Endothelial cell of umbilical vein (primary cell): ENCODE measurements at regions not wholly inside any gene's neighbourhood (a gene's known extent, or its start where the extent isn't known, plus 50 kb on each side); places are given as distances from the start of the nearest gene placed in this dataset.

Experiments
- BruUV-seq: library from RNA; stranded (reverse); fragments of 400-500 nt; replicated peaks from 2 replicates; lab custom pipeline; 2021; lab: Mats Ljungman, UMichigan
- CTCF ChIA-PET: fragments of 300-600, 350-600 bp; sonication (Branson Sonifier 250); formaldehyde crosslinking; loops from one replicate; lab custom pipeline; 2021; ENCODE audit warnings: antibody characterized with exemption, inconsistent platforms; lab: Charles Lee
- POLR2A ChIA-PET: fragments of 300-600, 350-600 bp; sonication (Branson Sonifier 250); formaldehyde crosslinking; loops from one replicate; lab custom pipeline; 2021; ENCODE audit warnings: antibody characterized with exemption, inconsistent platforms; lab: Charles Lee
- DNase-seq: peaks from one replicate; pipeline ENCODE4 v3.0.0-alpha.2; 2011; ENCODE audit warnings: low read depth, low spot score
- FAIRE-seq: peaks from 2 replicates; lab custom pipeline; 2011; peaks lifted over from hg19 to GRCh38; lab: Jason Lieb, UNC
- H2AFZ ChIP-seq: 2 replicates; pipeline ENCODE4 v1.6.0; 2012; ENCODE audit warnings: low read depth, low read length, control low read depth, inconsistent platforms
- H3K27ac ChIP-seq: 2 replicates; pipeline ENCODE4 v1.5.1; 2011; ENCODE audit warnings: low read depth, mild to moderate bottlenecking, control low read depth, low read length, moderate library complexity; ENCODE audit not compliant: insufficient read depth
- H3K27me3 ChIP-seq, 2 experiments: 2 replicates each; pipeline versions ENCODE4 v1.6.0 to v1.6.1; 2011; ENCODE audit warnings: low read length in 2 of 2, mixed read lengths in 1 of 2; ENCODE audit not compliant: control insufficient read depth in 2 of 2, insufficient read depth in 2 of 2
- H3K36me3 ChIP-seq, 2 experiments: 2 replicates in 1 of 2; 3 replicates in 1 of 2; pipeline ENCODE4 v1.5.1; 2011; ENCODE audit warnings: low read length in 2 of 2, mild to moderate bottlenecking in 1 of 2, moderate library complexity in 1 of 2; ENCODE audit not compliant: control insufficient read depth in 2 of 2, insufficient read depth in 2 of 2; ENCODE audit errors: extremely low read depth in 1 of 2
- H3K4me1 ChIP-seq: 3 replicates; pipeline ENCODE4 v1.5.1; 2011; ENCODE audit warnings: mild to moderate bottlenecking, low read length; ENCODE audit not compliant: control insufficient read depth, insufficient read depth; ENCODE audit errors: extremely low read depth
- H3K4me2 ChIP-seq: 2 replicates; pipeline ENCODE4 v1.6.1; 2011; ENCODE audit warnings: low read length, control low read depth, mixed read lengths; ENCODE audit not compliant: insufficient read depth
- H3K4me3 ChIP-seq, 3 experiments: fragments of 200-600 bp in 1 of 3; sonication (generic), shearing (Covaris generic) in 1 of 3; replicated peaks in 1 of 3; 2 replicates each; pipeline ENCODE4 v1.5.1; 2011 to 2016; ENCODE audit warnings: control low read depth in 3 of 3, low read length in 3 of 3, mild to moderate bottlenecking in 2 of 3, inconsistent platforms in 1 of 3, low read depth in 1 of 3, moderate library complexity in 1 of 3; ENCODE audit not compliant: insufficient read depth in 1 of 3
- H3K79me2 ChIP-seq: 2 replicates; pipeline ENCODE4 v1.6.0; 2012; ENCODE audit warnings: low read length, inconsistent platforms; ENCODE audit not compliant: control insufficient read depth, insufficient read depth
- H3K9ac ChIP-seq: replicated peaks from 2 replicates; pipeline ENCODE3; 2011; ENCODE audit warnings: low read length, control low read depth; ENCODE audit not compliant: insufficient read depth; ENCODE audit errors: extremely low read depth
- H3K9me1 ChIP-seq: replicated peaks from 3 replicates; pipeline ENCODE4 v1.6.0; 2011; ENCODE audit warnings: mild to moderate bottlenecking, low read length; ENCODE audit not compliant: control insufficient read depth, insufficient read depth; ENCODE audit errors: extremely low read depth
- H3K9me3 ChIP-seq: replicated peaks from 2 replicates; pipeline ENCODE4 v1.5.1; 2012; ENCODE audit warnings: low read length, inconsistent platforms; ENCODE audit not compliant: control insufficient read depth, insufficient read depth
- H4K20me1 ChIP-seq: replicated peaks from 2 replicates; pipeline ENCODE3; 2011; ENCODE audit warnings: mild to moderate bottlenecking, low read length; ENCODE audit not compliant: control insufficient read depth, insufficient read depth; ENCODE audit errors: extremely low read depth
- EZH2 ChIP-seq: IDR thresholded peaks from 2 replicates; pipeline ENCODE4 v1.6.1; 2012; ENCODE audit warnings: borderline replicate concordance, low read depth, mild to moderate bottlenecking, moderate library complexity, low read length, inconsistent platforms; ENCODE audit not compliant: severe bottlenecking
- FOS ChIP-seq: IDR thresholded peaks from 2 replicates; pipeline ENCODE4 v1.6.1; 2011; ENCODE audit warnings: mild to moderate bottlenecking, low read length, moderate library complexity, borderline replicate concordance; ENCODE audit not compliant: insufficient read depth
- GATA2 ChIP-seq: IDR thresholded peaks from 2 replicates; pipeline ENCODE4 v1.7.0; 2011; ENCODE audit warnings: low read depth, mild to moderate bottlenecking, moderate library complexity, mixed read lengths, low read length; ENCODE audit not compliant: insufficient read length, insufficient read depth
- JUN ChIP-seq: IDR thresholded peaks from 2 replicates; pipeline ENCODE4 v1.6.1; 2011; ENCODE audit warnings: borderline replicate concordance, low read depth; ENCODE audit not compliant: insufficient read length, insufficient read depth
- MYC ChIP-seq: IDR thresholded peaks from one replicate; pipeline ENCODE4 v1.6.1; 2011; ENCODE audit warnings: mild to moderate bottlenecking, low read depth, low read length
- POLR2A ChIP-seq: IDR thresholded peaks from 2 replicates; pipeline ENCODE4 v1.6.1; 2012; ENCODE audit warnings: low read depth, mild to moderate bottlenecking, control low read depth, low read length
- POLR2AphosphoS5 ChIP-seq: IDR thresholded peaks from 2 replicates; pipeline ENCODE4 v1.6.1; 2012; ENCODE audit warnings: low read depth, mild to moderate bottlenecking, control low read depth, low read length, moderate library complexity; ENCODE audit not compliant: insufficient read depth
- dilution Hi-C: fragments of 300-500 bp; cut with MboI; formaldehyde crosslinking; loops from one replicate; pipeline ENCODE4 v1.15.0; 2019; ENCODE audit warnings: low sequenced_read_pairs; ENCODE audit not compliant: extremely low pct_ligation_motif_present
- intact Hi-C: fragments of 100-400 bp; cut with micrococcal nuclease; formaldehyde crosslinking; loops from one replicate; pipeline ENCODE4 v1.10.0; 2022
- TF ChIP-seq, protein P1 (sequence below): IDR thresholded peaks from 2 replicates; pipeline ENCODE4 v1.6.1; 2011; ENCODE audit not compliant: insufficient read depth, insufficient read length
- TF ChIP-seq, protein P2 (sequence below), 2 donors: IDR thresholded peaks; 1 replicate in 1 of 2; 2 replicates in 1 of 2; pipeline ENCODE4 v1.5.1; 2011; ENCODE audit warnings: low read length in 2 of 2, mild to moderate bottlenecking in 2 of 2, moderate library complexity in 2 of 2, control low read depth in 1 of 2, inconsistent platforms in 1 of 2, low read depth in 1 of 2; ENCODE audit not compliant: insufficient read depth in 1 of 2; ENCODE audit errors: extremely low read depth in 1 of 2

DNA sequence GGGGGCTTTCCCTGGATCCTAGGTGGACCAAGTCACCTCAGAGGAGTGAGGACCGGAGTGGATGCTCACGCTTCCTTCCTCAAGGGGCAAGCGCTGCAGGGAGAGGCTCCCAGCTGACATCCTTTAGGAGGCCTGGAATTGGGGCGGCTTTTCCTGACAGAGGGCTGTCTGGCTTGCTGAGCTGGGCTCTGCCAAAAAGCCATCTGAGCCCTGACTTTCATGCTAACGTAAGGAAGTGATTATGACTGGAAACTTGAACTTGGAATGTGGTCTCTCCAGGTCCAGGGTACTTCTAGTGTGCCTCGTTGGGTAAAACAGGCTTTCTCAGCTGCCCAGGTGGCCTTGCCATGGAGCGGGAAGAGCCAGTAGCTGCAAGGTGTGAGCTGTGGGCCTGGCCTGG lies 268.3 kb upstream of the SPRED2 start:
- CTCF ChIA-PET = no interaction called here
- Histone ChIP-seq H4K20me1 (no peaks in the 10 kb centered on the region), H3K27ac (no peak overlapping the region), H3K36me3 (no peaks in the 10 kb centered on the region), H2AFZ (no peak overlapping the region), H3K4me3 (no peak overlapping the region), H3K9ac (no peak overlapping the region), H3K9me3 (no peaks in the 10 kb centered on the region), H3K27me3 (no peaks in the 10 kb centered on the region), H3K79me2 (no peaks in the 10 kb centered on the region), H3K9me1 (no peaks in the 10 kb centered on the region), H3K4me2 (no peak overlapping the region), H3K4me1 (no peaks in the 10 kb centered on the region)
- BruUV-seq = no TSS peak
- POLR2A ChIA-PET = no interaction called here
- intact Hi-C loops (no loop called here), dilution Hi-C loops (no loop called here)
- no peak for FAIRE-seq
- TF ChIP-seq, protein P1, sequence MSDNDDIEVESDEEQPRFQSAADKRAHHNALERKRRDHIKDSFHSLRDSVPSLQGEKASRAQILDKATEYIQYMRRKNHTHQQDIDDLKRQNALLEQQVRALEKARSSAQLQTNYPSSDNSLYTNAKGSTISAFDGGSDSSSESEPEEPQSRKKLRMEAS = no peak
- TF ChIP-seq FOS = no peak
- no peak for TF ChIP-seq JUN
- no peak for TF ChIP-seq MYC
- no peak for TF ChIP-seq POLR2AphosphoS5
- no peak for TF ChIP-seq POLR2A
- TF ChIP-seq EZH2 = no peak
- no peak for TF ChIP-seq GATA2
- TF ChIP-seq, protein P2, sequence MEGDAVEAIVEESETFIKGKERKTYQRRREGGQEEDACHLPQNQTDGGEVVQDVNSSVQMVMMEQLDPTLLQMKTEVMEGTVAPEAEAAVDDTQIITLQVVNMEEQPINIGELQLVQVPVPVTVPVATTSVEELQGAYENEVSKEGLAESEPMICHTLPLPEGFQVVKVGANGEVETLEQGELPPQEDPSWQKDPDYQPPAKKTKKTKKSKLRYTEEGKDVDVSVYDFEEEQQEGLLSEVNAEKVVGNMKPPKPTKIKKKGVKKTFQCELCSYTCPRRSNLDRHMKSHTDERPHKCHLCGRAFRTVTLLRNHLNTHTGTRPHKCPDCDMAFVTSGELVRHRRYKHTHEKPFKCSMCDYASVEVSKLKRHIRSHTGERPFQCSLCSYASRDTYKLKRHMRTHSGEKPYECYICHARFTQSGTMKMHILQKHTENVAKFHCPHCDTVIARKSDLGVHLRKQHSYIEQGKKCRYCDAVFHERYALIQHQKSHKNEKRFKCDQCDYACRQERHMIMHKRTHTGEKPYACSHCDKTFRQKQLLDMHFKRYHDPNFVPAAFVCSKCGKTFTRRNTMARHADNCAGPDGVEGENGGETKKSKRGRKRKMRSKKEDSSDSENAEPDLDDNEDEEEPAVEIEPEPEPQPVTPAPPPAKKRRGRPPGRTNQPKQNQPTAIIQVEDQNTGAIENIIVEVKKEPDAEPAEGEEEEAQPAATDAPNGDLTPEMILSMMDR (IDR thresholded peaks at IDR 0.05; ENCODE audit: extremely low read depth in 1 of 2, insufficient read depth in 1 of 2, low read depth in 1 of 2, low read length in 2 of 2) = no peak
- no peak for DNase-seq
